A673 (cell line): ENCODE measurements at regions not wholly inside any gene's neighbourhood (a gene's known extent, or its start where the extent isn't known, plus 50 kb on each side); places are given as distances from the start of the nearest gene placed in this dataset.

Experiments used
- BruUV-seq: library from RNA; stranded (reverse); fragments of 400-500 nt; replicated peaks from 2 replicates; lab custom pipeline; 2021; lab: Mats Ljungman, UMichigan
- CTCF ChIA-PET: fragments of 300-600 bp; sonication (Branson Sonifier 250); formaldehyde crosslinking; loops from one replicate; lab custom pipeline; 2022; ENCODE audit warnings: antibody characterized with exemption; lab: Charles Lee
- POLR2A ChIA-PET: fragments of 300-600 bp; sonication (Branson Sonifier 250); formaldehyde crosslinking; loops from one replicate; lab custom pipeline; 2022; ENCODE audit warnings: antibody characterized with exemption; ENCODE audit not compliant: low non-redundant PET; lab: Charles Lee
- DNase-seq: peaks from one replicate; pipeline ENCODE4 v3.0.0-alpha.2; 2015; ENCODE audit warnings: low spot score
- H3K27ac ChIP-seq: fragments of 200-600 bp; sonication (generic); 2 replicates; pipeline ENCODE4 v1.5.1; 2016; ENCODE audit warnings: mixed run types, low read depth, mild to moderate bottlenecking, mixed read lengths, antibody characterized with exemption, low read length; ENCODE audit not compliant: poor library complexity, severe bottlenecking
- H3K27me3 ChIP-seq: fragments of 200-600 bp; sonication (generic); replicated peaks from 2 replicates; pipeline ENCODE4 v1.6.1; 2017; ENCODE audit warnings: mixed run types, low read depth, mild to moderate bottlenecking, mixed read lengths, antibody characterized with exemption, low read length; ENCODE audit not compliant: insufficient read depth, poor library complexity
- H3K36me3 ChIP-seq: fragments of 200-600 bp; sonication (generic); 2 replicates; pipeline ENCODE4 v1.6.1; 2016; ENCODE audit warnings: mixed run types, mild to moderate bottlenecking, mixed read lengths, antibody characterized with exemption, low read length; ENCODE audit not compliant: insufficient read depth, poor library complexity, severe bottlenecking
- H3K4me1 ChIP-seq: fragments of 200-600 bp; sonication (generic); 2 replicates; pipeline ENCODE4 v1.6.1; 2017; ENCODE audit warnings: mixed run types, mild to moderate bottlenecking, mixed read lengths, antibody characterized with exemption, low read length; ENCODE audit not compliant: insufficient read depth, poor library complexity, severe bottlenecking
- H3K4me3 ChIP-seq: fragments of 200-600 bp; sonication (generic); 2 replicates; pipeline ENCODE4 v1.5.1; 2016; ENCODE audit warnings: low read depth, mixed run types, mild to moderate bottlenecking, mixed read lengths, low read length; ENCODE audit not compliant: poor library complexity, severe bottlenecking
- H3K9me3 ChIP-seq: fragments of 200-600 bp; sonication (generic); 2 replicates; pipeline ENCODE4 v1.6.1; 2016; ENCODE audit warnings: mixed run types, low read depth, mild to moderate bottlenecking, mixed read lengths, antibody characterized with exemption, low read length; ENCODE audit not compliant: poor library complexity, severe bottlenecking
- EZH2 ChIP-seq: fragments of 200-600 bp; sonication (generic); IDR thresholded peaks from 2 replicates; pipeline ENCODE4 v1.6.1; 2017; ENCODE audit warnings: borderline replicate concordance, low read depth, mild to moderate bottlenecking, mixed read lengths, antibody characterized with exemption, low read length; ENCODE audit not compliant: poor library complexity, severe bottlenecking
- intact Hi-C: fragments of 100-400 bp; cut with micrococcal nuclease; formaldehyde crosslinking; loops from one replicate; pipeline ENCODE4 v1.10.0; 2022; ENCODE audit not compliant: unreplicated experiment
- TF ChIP-seq, protein P1 (sequence below): fragments of 300-800, 200-600 bp; sonication (generic); conservative IDR thresholded peaks from 2 replicates; pipeline ENCODE4 v1.5.1; 2017; ENCODE audit warnings: low read depth, mild to moderate bottlenecking, antibody characterized with exemption, low read length, moderate library complexity, mixed read lengths

DNA sequence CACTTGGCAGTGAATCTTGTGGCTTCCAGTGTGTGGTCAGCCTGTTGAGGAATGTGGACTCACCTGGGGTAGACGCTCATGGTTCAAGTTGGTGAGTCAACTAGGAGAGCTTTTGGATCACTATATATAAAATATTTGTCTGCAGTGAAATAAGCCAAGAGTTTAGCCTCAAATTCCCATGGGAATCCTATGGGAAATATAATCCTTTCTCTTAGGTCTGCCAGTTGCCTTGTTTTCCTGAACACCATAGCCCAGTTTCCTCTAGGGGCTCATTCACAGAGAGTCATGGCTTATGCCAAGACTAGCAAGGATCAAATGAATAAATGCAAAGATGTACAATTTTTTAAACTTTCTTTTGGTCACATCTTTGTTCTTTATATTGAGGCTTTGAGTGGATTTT, 100.1 kb upstream of the NPHP3 start:
- Histone ChIP-seq H3K27ac (no peak overlapping the region), H3K36me3 (no peaks in the 10 kb centered on the region), H3K9me3 (no peaks in the 10 kb centered on the region), H3K4me3 (no peak overlapping the region), H3K27me3 (peaks cover 24% of the 10 kb centered on the region), H3K4me1 (no peaks in the 10 kb centered on the region)
- ChIA-PET CTCF (no interaction called here), POLR2A (no interaction called here)
- DNase-seq = peak; percentile 21
- intact Hi-C loops = no loop called here
- TF ChIP-seq, protein P1, sequence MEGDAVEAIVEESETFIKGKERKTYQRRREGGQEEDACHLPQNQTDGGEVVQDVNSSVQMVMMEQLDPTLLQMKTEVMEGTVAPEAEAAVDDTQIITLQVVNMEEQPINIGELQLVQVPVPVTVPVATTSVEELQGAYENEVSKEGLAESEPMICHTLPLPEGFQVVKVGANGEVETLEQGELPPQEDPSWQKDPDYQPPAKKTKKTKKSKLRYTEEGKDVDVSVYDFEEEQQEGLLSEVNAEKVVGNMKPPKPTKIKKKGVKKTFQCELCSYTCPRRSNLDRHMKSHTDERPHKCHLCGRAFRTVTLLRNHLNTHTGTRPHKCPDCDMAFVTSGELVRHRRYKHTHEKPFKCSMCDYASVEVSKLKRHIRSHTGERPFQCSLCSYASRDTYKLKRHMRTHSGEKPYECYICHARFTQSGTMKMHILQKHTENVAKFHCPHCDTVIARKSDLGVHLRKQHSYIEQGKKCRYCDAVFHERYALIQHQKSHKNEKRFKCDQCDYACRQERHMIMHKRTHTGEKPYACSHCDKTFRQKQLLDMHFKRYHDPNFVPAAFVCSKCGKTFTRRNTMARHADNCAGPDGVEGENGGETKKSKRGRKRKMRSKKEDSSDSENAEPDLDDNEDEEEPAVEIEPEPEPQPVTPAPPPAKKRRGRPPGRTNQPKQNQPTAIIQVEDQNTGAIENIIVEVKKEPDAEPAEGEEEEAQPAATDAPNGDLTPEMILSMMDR = no peak
- TF ChIP-seq EZH2 = no peak
- no TSS peak for BruUV-seq

DNA sequence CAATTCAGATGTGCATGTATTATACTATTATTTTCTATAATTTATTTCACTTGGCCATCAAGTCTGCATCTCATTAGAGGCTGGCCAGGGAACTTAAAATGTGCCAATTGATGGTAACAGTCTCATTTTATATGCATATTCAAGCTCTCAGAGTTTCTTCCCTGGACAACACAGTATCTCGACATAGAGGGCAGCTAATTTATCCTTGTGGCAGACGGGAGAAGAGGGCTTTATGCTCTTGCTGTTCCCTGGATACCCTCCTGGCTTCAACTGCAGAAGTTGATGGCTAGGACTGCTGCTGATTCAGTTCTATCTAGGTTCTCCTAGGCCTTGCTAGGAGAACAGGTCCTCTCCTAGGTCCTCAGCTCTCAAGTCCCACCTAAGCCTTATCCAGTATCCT, 99.1 kb upstream of the NPHP3 start:
- H3K36me3 ChIP-seq = no peaks in the 10 kb centered on the region
- no peaks in the 10 kb centered on the region for H3K9me3 ChIP-seq
- TF ChIP-seq, protein P1 = no peak
- TF ChIP-seq EZH2 = no peak
- ChIA-PET POLR2A (no interaction called here), CTCF (no interaction called here)
- intact Hi-C loops = no loop called here
- H3K4me3 ChIP-seq = no peak overlapping the region
- peaks cover 24% of the 10 kb centered on the region for H3K27me3 ChIP-seq
- no peak for DNase-seq
- H3K27ac ChIP-seq = no peak overlapping the region
- BruUV-seq = no TSS peak
- no peaks in the 10 kb centered on the region for H3K4me1 ChIP-seq

DNA sequence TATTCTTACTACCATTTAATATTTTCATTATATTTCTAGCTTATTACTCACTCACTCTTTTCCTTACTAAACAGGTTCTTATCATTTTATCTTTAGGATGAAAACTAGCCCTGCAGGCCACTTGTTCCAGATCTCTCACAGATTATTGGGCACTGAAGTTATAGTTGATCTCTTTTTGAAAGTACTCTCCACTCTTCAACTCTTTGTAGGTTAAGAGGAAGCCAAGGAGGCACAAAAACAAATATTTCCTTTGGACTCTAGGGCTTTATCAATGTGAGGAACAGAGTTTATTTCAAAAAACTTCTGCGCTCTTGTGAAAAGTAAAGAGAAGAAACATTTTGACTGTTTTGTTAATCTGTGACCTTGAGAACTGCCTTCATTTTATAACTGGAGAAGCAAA, 96.0 kb upstream of the NPHP3 start:
- CTCF ChIA-PET = no interaction called here
- intact Hi-C loops = no loop called here
- TF ChIP-seq, protein P1 = no peak
- TF ChIP-seq EZH2 = no peak
- Histone ChIP-seq H3K36me3 (no peaks in the 10 kb centered on the region), H3K9me3 (no peaks in the 10 kb centered on the region), H3K4me3 (no peak overlapping the region), H3K27me3 (peaks cover 17% of the 10 kb centered on the region), H3K4me1 (no peaks in the 10 kb centered on the region), H3K27ac (no peak overlapping the region)
- no TSS peak for BruUV-seq
- DNase-seq = no peak
- POLR2A ChIA-PET = no interaction called here
